Activated naive CD4-positive, alpha-beta T cell treated with anti-CD3 and anti-CD28 coated beads, Interleukin-2, amount 10 ng/mL, durations not matched to agents 7 days and 5 days (primary cell): ENCODE measurements at regions not wholly inside any gene's neighbourhood (a gene's known extent, or its start where the extent isn't known, plus 50 kb on each side); places are given as distances from the start of the nearest gene placed in this dataset.

Source experiments
- CTCF ChIA-PET: fragments of 350-600 bp; sonication (Branson Sonifier 250); formaldehyde crosslinking; loops from one replicate; lab custom pipeline; 2021; ENCODE audit warnings: antibody characterized with exemption; lab: Charles Lee
- DNase-seq: peaks from one replicate; pipeline ENCODE4 v3.0.0-alpha.2; 2020
- H3K27ac Mint-ChIP-seq: one replicate; pipeline ENCODE4 v1.8.0; 2021; ENCODE audit warnings: mild to moderate bottlenecking, moderate library complexity, mixed read lengths
- H3K27me3 Mint-ChIP-seq: one replicate; pipeline ENCODE4 v1.8.0; 2021; ENCODE audit warnings: mild to moderate bottlenecking, mixed read lengths
- H3K36me3 Mint-ChIP-seq: one replicate; pipeline ENCODE4 v1.8.0; 2021; ENCODE audit warnings: mixed read lengths
- H3K4me1 Mint-ChIP-seq: one replicate; pipeline ENCODE4 v1.8.0; 2021; ENCODE audit warnings: mixed read lengths
- H3K4me3 Mint-ChIP-seq: one replicate; pipeline ENCODE4 v1.8.0; 2021; ENCODE audit warnings: mild to moderate bottlenecking, moderate library complexity, mixed read lengths
- H3K9me3 Mint-ChIP-seq: one replicate; pipeline ENCODE4 v1.8.0; 2021; ENCODE audit warnings: mixed read lengths

DNA sequence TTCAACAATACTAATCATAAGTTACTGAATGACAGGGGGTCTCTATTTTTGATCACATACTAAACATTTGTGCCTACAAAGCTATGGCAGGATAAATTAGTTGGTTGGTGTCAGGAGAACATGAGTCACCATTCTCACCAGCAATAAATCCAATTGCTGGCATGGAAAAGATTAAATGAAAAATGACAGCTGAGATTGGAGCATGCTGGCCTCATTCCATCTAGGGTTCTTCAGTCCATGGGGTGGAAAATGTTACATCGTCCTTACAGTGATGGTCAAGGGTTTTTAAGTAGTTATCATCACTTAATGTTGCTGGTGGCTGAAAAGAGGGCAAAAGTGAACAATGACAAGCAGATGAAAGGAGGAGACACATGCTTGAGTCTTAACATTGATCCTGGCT lies 180.1 kb upstream of the BCL6 start:
- CTCF ChIA-PET: interaction anchor here (1.1 kb wide), 1 partner anchor 176 kb away, joined by 3 read pairs; no protein-coding TSS in a partner anchor
- Mint-ChIP-seq H3K36me3 (peaks cover 22% of the 10 kb centered on the region), H3K4me1 (peaks cover 46% of the 10 kb centered on the region), H3K9me3 (peaks cover 21% of the 10 kb centered on the region), H3K27ac (no peak overlapping the region), H3K4me3 (no peak overlapping the region), H3K27me3 (peaks cover 7% of the 10 kb centered on the region)
- DNase-seq: no peak

DNA sequence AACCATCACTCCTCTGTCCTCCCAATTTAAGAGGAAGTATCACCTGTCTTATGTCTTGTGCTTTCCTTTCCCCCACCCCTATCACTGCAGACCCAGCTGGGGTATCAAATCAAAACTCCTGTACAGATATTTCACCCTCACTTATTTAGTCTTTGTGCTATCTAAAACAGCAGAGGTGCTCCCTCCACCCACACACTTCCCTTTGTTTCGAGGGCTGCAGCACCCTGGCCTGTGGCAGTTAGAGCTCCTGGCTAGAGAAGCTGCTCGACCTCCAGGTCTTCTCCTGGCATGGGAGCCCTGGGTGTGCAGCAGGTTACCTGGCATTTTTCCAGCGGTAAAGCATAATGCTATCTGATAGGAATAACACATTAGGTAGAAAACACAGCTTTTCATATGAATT lies 181.4 kb upstream of the BCL6 start:
- no peak overlapping the region for H3K4me3 Mint-ChIP-seq
- H3K4me1 Mint-ChIP-seq: peaks cover 35% of the 10 kb centered on the region
- DNase-seq: no peak
- H3K36me3 Mint-ChIP-seq: peaks cover 17% of the 10 kb centered on the region
- H3K27me3 Mint-ChIP-seq: no peaks in the 10 kb centered on the region
- no peak overlapping the region for H3K27ac Mint-ChIP-seq
- CTCF ChIA-PET: interaction anchor here (0.7 to 0.8 kb wide), 2 partner anchors 9 to 19 kb away, joined by 3 read pairs; no protein-coding TSS in a partner anchor
- H3K9me3 Mint-ChIP-seq: peaks cover 21% of the 10 kb centered on the region

DNA sequence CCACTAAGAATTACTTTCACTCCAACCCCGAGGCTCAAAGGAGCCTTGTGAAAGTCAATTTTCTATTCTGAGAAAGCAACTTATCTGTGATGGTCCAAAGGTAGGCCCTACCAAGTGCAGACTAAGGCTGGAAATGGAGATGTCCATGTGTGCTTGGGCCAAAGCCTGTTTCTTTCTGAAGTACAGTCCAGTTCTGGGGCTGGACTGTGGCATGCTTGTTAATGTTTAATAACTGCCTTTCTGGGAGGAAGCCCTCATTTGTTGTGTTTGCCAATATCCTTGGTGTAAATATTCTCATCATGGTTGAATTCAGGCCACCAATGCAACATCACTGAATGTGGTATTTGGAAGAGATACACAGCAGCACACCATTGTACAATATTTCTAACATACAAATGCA lies 182.3 kb upstream of the BCL6 start:
- H3K4me3 Mint-ChIP-seq: no peak overlapping the region
- H3K27ac Mint-ChIP-seq: no peak overlapping the region
- peaks cover 29% of the 10 kb centered on the region for H3K4me1 Mint-ChIP-seq
- H3K9me3 Mint-ChIP-seq: peaks cover 21% of the 10 kb centered on the region
- CTCF ChIA-PET: interaction anchor here (0.8 kb wide), 1 partner anchor 9 kb away, joined by 3 read pairs; no protein-coding TSS in a partner anchor
- H3K36me3 Mint-ChIP-seq: peaks cover 18% of the 10 kb centered on the region
- DNase-seq: no peak
- H3K27me3 Mint-ChIP-seq: no peaks in the 10 kb centered on the region

DNA sequence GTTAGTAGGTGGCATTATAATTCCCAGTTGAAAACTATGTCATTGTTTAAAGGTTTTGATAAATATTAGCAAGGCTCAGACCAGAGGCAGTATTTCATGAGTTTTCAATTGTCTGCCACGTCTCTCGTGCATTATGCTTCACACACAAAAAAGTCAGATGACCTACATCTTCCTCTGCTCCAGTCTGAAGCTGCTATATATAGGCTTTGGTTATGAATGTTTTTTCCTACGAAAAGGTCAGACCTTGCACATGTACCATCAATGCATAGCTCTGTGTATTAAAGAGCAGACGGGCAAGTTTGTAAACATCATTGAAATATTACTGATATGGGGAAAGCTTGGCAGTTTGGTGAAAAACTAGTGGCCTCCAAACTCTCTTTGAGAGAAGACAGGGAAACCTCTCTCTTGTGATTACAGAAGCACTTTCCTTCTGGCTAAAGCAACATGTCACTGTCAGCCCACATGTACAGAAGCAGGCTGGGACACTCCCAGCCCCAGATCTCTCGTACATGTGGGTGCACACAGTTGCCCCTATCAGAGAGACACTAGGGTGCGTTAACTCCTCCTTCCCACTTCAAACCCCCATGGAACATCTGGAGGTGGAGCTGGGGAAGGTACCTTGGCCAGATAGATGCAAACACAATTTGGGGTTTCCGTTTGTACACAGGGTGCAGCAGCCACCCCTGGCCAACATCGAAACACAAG lies 184.0 kb upstream of the BCL6 start:
- Mint-ChIP-seq H3K27me3 (no peaks in the 10 kb centered on the region), H3K4me1 (peaks cover 17% of the 10 kb centered on the region), H3K4me3 (no peak overlapping the region), H3K36me3 (peaks cover 14% of the 10 kb centered on the region), H3K9me3 (peaks cover 13% of the 10 kb centered on the region), H3K27ac (no peak overlapping the region)
- no peak for DNase-seq
- CTCF ChIA-PET: interaction anchor here (0.7 kb wide), 1 partner anchor 63 kb away, joined by 3 read pairs; no protein-coding TSS in a partner anchor

DNA sequence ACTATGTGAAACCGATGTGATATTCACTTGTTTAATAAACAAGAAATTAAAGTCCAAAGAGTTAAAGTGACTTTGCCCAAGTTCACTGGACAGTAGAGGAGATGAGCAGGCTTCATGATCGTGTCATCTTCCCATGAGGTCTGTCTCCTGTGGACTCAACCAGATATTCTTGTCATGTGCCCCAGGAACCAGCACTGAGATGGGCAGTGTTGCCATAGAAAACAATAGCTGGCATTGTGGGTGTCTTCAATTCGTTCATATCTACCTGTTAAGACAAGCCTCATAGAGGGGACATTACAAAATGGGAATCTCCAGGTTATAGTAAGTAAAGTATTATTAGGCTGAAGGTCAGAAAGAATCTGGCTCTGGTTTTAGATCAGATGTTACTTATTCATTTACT lies 184.8 kb upstream of the BCL6 start:
- Mint-ChIP-seq H3K27ac (no peak overlapping the region), H3K4me3 (no peak overlapping the region), H3K27me3 (no peaks in the 10 kb centered on the region), H3K9me3 (peaks cover 7% of the 10 kb centered on the region), H3K36me3 (peaks cover 10% of the 10 kb centered on the region), H3K4me1 (peaks cover 21% of the 10 kb centered on the region)
- no peak for DNase-seq
- CTCF ChIA-PET: interaction anchor here (0.7 kb wide), 1 partner anchor 62 kb away, joined by 3 read pairs; no protein-coding TSS in a partner anchor

DNA sequence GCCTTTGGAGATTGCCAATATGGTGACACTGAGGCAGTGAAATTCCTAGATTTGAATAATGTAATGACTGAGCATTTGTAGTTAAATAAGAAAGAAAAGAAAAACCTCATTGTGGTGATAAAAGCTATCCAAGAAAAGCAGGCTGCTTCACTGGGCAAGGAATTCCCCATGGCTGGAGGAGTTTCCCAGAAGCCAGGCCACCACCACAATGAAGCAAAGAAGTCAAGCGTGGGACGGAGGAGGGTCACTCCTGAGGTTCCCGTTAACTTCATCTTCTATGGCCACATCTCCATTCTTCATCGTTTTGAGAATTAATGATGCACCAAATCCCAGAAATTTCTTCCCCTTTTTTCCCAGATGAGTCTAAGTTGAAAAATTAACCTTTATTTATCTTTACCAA lies 185.8 kb upstream of the BCL6 start:
- no peaks in the 10 kb centered on the region for H3K27me3 Mint-ChIP-seq
- DNase-seq: no peak
- CTCF ChIA-PET: interaction anchor here (1.1 kb wide), 1 partner anchor 9 kb away, joined by 3 read pairs; no protein-coding TSS in a partner anchor
- no peak overlapping the region for H3K27ac Mint-ChIP-seq
- H3K4me1 Mint-ChIP-seq: peaks cover 31% of the 10 kb centered on the region
- no peaks in the 10 kb centered on the region for H3K9me3 Mint-ChIP-seq
- H3K4me3 Mint-ChIP-seq: no peak overlapping the region
- peaks cover 8% of the 10 kb centered on the region for H3K36me3 Mint-ChIP-seq

DNA sequence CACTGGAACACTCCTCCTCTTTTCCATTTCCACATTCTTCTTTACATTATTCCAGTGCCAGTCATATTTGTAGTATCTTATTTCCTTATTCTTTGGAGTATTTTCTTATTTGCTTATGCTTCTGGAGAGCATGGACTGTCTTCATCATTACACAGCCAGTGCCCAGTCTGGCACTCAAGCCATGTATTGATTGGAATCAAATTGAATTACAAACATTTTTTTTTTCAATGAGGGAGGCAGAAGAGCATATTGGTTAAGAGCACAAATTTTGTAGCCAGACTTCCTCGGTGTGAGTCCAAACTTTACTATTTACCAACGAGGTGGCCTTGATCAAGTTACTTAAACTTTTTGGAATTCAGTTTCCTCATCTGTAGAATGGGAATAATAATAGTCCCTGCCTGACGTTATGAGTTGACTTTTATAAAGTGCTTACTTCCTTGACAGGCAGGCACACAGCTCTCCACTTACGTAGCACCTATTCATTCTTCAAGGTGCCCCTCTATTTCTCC lies 186.6 kb upstream of the BCL6 start:
- H3K27ac Mint-ChIP-seq: no peak overlapping the region
- peaks cover 9% of the 10 kb centered on the region for H3K36me3 Mint-ChIP-seq
- H3K27me3 Mint-ChIP-seq: no peaks in the 10 kb centered on the region
- H3K9me3 Mint-ChIP-seq: no peaks in the 10 kb centered on the region
- H3K4me1 Mint-ChIP-seq: peaks cover 31% of the 10 kb centered on the region
- H3K4me3 Mint-ChIP-seq: no peak overlapping the region
- CTCF ChIA-PET: interaction anchor here (0.6 kb wide), 1 partner anchor 356 kb away, joined by 3 read pairs; no protein-coding TSS in a partner anchor
- DNase-seq: no peak

DNA sequence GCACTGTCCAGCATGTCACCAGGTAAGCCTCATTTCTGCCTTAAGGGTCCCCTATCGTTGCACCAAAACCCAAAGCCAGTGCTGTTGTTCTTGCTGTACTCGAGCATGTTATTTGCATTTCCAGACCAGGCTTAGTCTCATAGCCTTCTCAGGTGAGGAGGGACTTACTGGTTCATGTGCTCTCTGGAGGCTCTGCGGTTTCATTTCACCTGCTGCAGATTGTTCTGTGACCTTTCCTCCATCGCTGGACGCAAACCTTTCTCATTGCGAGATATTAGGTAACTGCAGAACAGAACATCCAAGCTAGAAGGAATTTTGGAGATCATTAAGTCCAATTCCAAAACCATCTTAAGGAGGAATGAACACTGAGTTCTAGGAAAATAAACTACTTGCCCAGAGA lies 187.3 kb upstream of the BCL6 start:
- Mint-ChIP-seq H3K36me3 (peaks cover 13% of the 10 kb centered on the region), H3K27me3 (no peaks in the 10 kb centered on the region), H3K9me3 (no peaks in the 10 kb centered on the region), H3K27ac (no peak overlapping the region), H3K4me1 (peaks cover 31% of the 10 kb centered on the region), H3K4me3 (no peak overlapping the region)
- DNase-seq: no peak
- CTCF ChIA-PET: interaction anchor here (0.6 kb wide), 1 partner anchor 355 kb away, joined by 3 read pairs; no protein-coding TSS in a partner anchor

DNA sequence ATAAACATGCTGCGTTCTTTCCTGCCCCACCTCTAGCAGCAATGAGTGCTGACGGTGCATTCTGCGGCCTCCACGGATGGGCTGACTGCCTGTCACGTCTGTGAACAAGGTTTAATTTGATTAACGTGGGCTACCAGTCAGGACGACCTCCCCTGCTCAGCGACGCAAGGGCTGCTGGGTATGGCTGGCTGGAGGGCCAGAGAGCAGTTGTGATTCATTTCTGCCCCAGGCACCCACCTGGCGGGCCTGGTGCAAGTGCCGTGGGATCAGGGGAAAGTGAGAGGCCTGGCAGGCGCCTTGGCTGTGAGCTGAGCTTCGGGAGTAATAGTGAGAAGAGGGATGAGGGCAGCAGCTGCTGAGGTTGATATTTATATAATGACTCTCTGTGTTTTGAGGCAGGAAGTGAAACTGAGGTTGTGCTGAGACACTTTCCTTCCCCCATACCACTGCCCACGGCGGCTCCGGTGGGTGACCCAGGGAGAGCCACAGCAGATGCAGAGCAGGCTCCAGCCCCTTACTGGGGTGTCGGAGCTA lies 190.4 kb upstream of the BCL6 start:
- peaks cover 23% of the 10 kb centered on the region for H3K4me1 Mint-ChIP-seq
- no peak overlapping the region for H3K4me3 Mint-ChIP-seq
- DNase-seq: peak; percentile 50
- H3K27me3 Mint-ChIP-seq: peaks cover 10% of the 10 kb centered on the region
- no peaks in the 10 kb centered on the region for H3K9me3 Mint-ChIP-seq
- CTCF ChIA-PET: no interaction called here
- H3K36me3 Mint-ChIP-seq: peaks cover 13% of the 10 kb centered on the region
- peak overlapping the region; percentile 75 for H3K27ac Mint-ChIP-seq

DNA sequence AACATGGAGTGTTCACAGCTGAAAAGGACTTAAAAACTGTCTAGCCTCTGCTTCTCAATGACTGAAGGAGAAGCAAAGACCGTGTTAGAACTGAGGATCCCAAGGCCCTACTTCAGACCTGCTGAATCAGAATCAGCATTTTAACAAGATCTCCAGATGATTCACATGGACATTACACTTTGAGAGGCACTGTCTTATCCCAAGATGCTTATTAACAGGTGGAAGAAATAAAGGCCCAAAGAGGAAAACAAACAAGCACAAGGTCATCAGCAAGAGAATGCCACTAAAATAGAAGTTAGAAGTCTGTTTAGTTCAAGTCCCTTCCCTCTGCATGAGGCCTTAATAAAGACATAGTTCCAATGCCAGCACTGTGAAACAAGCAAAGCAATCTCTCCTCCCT lies 191.4 kb upstream of the BCL6 start:
- Mint-ChIP-seq H3K27ac (no peak overlapping the region), H3K27me3 (peaks cover 13% of the 10 kb centered on the region), H3K9me3 (no peaks in the 10 kb centered on the region), H3K4me3 (no peak overlapping the region), H3K36me3 (peaks cover 10% of the 10 kb centered on the region), H3K4me1 (peaks cover 23% of the 10 kb centered on the region)
- CTCF ChIA-PET: no interaction called here
- no peak for DNase-seq

DNA sequence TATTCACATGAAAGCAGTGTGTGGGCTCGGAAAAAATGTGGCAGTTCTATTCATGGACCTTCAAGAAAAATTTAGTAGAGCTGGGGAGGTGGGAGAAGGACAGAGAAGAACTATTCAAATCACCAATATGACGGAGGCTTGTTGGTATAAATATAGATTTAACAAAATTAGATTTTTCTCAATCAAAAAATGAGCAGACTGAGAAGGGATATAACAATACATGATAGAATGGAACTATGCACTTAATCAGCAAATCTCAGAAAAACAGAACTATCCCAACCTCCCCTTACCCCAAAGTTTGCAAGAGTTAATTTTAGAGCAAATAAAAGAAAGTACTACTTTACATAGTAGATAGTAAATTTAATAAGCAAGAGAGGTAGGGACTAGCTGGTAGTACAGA lies 194.6 kb upstream of the BCL6 start:
- no peak for DNase-seq
- Mint-ChIP-seq H3K36me3 (peaks cover 10% of the 10 kb centered on the region), H3K4me1 (peaks cover 21% of the 10 kb centered on the region), H3K9me3 (no peaks in the 10 kb centered on the region), H3K4me3 (no peak overlapping the region), H3K27ac (no peak overlapping the region), H3K27me3 (peaks cover 13% of the 10 kb centered on the region)
- CTCF ChIA-PET: interaction anchor here (1.3 kb wide), 1 partner anchor 9 kb away, joined by 3 read pairs; no protein-coding TSS in a partner anchor

DNA sequence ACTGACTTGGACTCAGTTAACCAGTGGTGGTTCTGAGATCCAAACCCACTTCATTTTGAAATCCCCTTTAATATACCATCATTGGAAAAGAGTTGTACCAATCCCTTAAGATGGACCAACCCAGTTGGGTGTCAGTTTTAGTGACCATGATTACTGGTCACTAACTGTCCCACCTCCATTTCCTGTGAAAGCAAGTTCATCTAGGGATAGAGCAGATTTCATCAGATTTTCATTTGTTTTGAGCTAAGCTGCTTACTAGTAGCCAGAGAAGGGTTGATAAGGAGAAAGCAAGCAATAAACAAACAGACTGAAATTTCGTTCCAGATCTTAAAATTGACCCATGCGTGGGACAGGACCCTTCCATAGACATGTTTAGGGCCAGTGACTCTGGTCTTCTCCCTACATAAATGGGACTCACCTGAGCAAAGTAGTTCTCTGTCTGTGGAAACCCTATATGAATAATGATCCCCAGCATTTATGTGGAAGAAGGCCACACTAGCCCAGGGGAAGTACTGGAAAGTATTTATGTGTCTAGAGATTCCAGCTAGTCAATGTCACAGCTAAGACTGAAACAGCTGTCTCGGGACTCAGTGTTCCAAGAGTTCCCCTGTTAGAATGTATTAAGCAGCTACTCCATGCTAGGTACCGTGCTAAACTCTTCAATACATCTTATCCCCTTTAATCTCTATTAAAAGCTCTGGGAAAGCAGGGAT lies 196.0 kb upstream of the BCL6 start:
- Mint-ChIP-seq H3K27me3 (peaks cover 13% of the 10 kb centered on the region), H3K4me1 (peaks cover 11% of the 10 kb centered on the region), H3K27ac (no peak overlapping the region), H3K36me3 (peaks cover 5% of the 10 kb centered on the region), H3K4me3 (no peak overlapping the region), H3K9me3 (no peaks in the 10 kb centered on the region)
- no peak for DNase-seq
- CTCF ChIA-PET: no interaction called here

DNA sequence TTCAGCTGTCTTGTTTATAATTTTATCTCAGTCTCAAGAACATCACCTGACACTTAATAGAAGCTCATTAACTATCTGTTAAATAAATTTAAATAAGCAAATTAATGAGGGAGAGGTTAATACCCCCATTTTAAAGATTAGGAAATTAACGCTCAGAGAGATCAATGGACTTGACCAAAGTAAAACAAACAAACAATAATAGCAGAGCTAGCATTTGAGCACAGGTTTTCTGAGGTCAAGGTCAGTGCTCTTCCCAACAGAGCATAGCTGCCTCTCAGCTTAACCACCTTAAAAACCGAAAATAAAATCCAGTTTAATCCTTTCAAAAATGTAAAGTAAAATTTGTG lies 196.6 kb upstream of the BCL6 start:
- H3K4me1 Mint-ChIP-seq: peaks cover 9% of the 10 kb centered on the region
- no peak overlapping the region for H3K4me3 Mint-ChIP-seq
- no peak for DNase-seq
- H3K36me3 Mint-ChIP-seq: peaks cover 3% of the 10 kb centered on the region
- CTCF ChIA-PET: no interaction called here
- no peak overlapping the region for H3K27ac Mint-ChIP-seq
- H3K9me3 Mint-ChIP-seq: no peaks in the 10 kb centered on the region
- peaks cover 13% of the 10 kb centered on the region for H3K27me3 Mint-ChIP-seq

DNA sequence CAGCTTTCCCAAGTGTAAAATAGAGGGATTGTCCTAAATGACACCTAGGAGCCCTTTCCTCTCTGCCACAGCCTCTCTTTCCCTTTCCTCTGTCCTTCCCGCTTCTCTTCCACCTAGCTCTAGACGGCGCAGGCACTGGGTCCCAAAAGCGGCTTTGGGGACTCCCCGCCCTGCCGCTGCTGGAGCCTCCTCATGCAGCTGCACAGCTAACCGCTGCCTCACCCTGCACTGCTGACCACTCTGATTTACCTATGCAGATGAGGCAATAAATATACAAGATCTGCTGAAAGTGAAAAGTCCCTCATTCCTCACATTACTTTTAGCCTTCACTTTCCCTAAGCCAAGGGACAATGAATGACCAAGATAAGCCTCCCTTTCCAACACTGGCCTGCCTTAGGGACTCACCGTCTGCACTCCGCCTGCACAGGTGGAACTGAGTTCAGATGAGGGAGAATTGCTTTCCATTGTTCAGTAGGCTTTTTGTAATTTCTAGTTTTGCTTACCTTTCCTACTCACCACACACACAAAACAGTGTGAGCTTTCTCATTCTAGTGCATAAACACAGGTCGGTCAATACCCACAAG lies 197.5 kb upstream of the BCL6 start:
- H3K27ac Mint-ChIP-seq: no peak overlapping the region
- CTCF ChIA-PET: no interaction called here
- peaks cover 13% of the 10 kb centered on the region for H3K27me3 Mint-ChIP-seq
- H3K9me3 Mint-ChIP-seq: no peaks in the 10 kb centered on the region
- H3K36me3 Mint-ChIP-seq: no peaks in the 10 kb centered on the region
- no peak for DNase-seq
- no peak overlapping the region for H3K4me3 Mint-ChIP-seq
- H3K4me1 Mint-ChIP-seq: peaks cover 7% of the 10 kb centered on the region
